GM12891 (cell line): ENCODE measurements at regions not wholly inside any gene's neighbourhood (a gene's known extent, or its start where the extent isn't known, plus 50 kb on each side); places are given as distances from the start of the nearest gene placed in this dataset.

Source experiments
- POLR2A ChIP-seq: IDR thresholded peaks from 2 replicates; pipeline ENCODE4 v1.6.1; 2011; ENCODE audit warnings: low read depth, low read length, control low read depth
- TAF1 ChIP-seq: IDR thresholded peaks from 2 replicates; pipeline ENCODE4 v1.6.1; 2011; ENCODE audit warnings: low read depth, low read length, control low read depth

DNA sequence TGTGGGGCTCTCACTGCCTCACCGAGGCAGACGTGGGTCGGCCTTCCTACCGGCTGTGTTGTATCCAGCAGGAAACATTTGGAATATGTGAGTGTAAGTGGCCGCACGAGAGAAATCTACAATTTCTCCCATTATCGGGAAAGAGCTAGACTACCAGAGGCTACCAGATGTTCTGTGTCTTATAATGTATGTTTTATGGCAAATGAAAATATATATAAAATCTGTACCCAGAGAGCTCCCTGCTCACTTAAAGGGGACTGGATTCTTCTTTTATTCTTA, 69.5 kb upstream of the PITX1 start:
- TF ChIP-seq POLR2A (no peak), TAF1 (no peak)
